Fibroblast of skin of scalp (primary cell): ENCODE measurements at regions not wholly inside any gene's neighbourhood (a gene's known extent, or its start where the extent isn't known, plus 50 kb on each side); places are given as distances from the start of the nearest gene placed in this dataset.
A peak's percentile ranks its signal among the peaks of the same experiment; 100 is the strongest.

Experiments used
- DNase-seq: peaks from one replicate; pipeline ENCODE4 v3.0.0-alpha.2; 2013

DNA sequence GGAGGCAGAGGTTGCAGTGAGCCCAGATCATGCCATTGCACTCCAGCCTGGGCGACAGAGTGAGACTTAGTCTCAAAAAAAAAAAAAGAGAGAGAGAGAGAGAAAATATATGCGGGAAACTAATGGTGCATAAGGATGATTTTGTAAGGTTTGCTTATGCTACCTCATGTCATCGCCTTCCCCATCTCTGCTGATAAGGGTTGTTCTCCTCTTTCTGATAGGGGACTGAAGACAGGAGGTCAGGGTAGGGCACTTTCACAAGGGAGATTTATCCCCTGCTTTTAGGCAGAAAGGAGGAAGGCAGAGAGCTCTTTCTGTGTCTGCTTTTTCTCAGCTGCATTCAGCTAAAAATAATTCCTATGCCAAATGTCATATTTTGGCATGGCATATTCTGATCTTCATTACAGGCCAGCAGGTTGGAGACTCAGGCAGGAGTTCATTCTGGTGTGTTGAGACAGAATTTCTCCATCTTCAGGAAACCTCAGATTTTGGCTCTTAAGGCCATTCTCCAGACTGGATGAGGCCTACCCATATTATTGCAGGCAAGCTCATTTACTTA lies 220.2 kb downstream of the AUH start:
- DNase-seq = no peak

DNA sequence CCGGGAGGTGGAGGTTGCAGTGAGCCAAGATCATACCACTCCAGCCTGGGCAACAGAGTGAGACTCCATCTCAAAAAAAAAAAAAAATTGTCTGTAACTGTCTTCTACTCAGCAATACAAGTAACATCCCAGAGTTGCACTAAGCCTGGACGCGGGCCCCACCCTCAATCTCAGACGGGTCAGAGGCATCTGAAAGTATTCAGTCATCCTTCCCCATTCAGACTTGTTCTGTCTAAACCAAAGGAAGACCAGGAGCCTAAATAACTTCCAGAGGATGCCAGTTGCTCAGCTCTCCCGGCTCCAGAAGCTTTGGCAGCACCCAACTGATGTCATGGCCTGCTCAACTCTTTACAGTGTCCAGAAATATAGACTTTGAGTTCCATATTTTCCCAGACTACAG lies 218.6 kb downstream of the AUH start:
- no peak for DNase-seq

DNA sequence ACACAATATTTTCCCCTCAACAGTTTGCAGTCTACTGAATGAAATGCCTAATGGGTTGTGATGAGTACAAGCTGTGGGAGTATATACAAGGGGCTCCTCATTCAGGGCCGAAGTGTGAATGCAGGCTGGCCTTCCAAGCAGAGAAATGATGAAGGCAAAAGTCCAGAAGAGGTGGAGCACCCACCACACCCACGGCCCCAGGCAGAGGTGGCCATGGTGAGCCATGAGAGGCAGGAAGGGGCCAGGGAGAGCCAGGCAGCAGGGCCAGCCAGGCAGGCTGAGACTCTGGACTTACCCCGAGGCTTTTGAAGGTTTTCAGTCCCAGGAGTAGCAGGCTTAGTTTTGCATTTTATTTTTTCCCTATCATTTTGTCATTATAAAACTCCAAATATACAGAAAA lies 218.1 kb downstream of the AUH start:
- no peak for DNase-seq

DNA sequence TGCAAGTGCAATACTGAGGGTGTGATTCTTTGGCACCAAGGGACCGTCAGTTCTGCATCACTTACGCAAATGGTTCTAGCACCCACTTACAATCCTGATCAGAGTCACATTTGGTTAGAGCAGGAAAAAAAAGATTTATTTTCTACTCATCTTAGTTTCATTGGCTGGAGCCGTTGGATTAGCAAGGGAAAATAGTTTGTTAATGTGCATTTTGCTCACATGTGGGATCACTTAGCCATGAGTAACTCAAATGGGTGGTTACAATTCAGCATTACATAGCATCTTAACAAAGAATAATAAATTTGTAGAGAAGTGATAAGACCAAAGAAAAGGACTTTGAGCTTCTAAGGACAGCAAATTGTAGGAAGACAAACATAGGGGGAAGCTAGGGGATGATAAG lies 216.9 kb downstream of the AUH start:
- peak; percentile 60 for DNase-seq

DNA sequence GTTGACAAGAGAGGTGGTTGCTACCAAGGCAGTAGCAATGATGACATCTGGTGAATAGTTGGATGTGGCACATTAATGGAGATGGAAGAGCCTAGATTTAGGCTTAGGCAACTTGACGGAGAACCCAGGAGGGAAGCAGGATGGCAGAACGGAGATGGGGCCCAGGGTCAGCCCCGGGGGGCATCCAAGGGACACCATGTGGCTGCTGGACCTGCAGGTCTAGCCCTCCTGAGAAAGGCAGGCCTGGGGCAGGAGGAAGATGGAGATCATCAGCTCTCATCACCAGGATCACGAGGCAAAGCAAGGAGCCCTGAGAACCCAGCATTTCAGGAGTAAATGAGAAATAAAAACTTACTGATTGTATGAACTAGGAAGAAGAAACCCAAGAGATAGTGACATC lies 216.2 kb downstream of the AUH start:
- DNase-seq = no peak

DNA sequence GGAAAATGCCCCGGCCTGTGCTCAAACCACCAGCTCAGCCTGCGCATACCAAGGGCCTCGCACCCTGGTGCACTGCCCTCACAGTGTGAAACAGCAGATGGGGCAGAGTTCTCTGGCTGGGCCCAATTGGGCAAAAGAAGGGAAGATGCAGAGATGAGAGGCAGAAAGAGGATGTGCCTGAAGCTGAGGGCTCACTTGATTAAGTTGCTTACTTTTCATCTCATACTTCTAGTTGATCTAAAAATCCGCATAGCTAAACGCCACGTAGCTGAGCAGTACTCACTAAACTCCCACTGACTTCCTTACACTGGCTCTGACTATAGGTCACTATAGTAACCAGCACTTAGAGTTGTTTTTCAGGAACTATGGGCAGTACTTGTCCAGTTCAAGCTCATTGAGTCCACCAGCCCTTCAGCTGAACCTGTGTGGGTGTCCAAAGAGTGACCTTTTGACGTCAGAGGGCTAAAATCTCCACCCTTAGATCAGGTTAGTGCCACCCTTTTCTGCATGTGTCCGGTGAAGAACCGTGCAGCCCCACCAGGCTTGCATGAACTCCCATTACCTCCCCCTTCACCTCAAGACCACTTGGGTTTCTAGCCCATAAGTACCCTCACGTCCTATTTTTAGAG lies 215.2 kb downstream of the AUH start:
- no peak for DNase-seq

DNA sequence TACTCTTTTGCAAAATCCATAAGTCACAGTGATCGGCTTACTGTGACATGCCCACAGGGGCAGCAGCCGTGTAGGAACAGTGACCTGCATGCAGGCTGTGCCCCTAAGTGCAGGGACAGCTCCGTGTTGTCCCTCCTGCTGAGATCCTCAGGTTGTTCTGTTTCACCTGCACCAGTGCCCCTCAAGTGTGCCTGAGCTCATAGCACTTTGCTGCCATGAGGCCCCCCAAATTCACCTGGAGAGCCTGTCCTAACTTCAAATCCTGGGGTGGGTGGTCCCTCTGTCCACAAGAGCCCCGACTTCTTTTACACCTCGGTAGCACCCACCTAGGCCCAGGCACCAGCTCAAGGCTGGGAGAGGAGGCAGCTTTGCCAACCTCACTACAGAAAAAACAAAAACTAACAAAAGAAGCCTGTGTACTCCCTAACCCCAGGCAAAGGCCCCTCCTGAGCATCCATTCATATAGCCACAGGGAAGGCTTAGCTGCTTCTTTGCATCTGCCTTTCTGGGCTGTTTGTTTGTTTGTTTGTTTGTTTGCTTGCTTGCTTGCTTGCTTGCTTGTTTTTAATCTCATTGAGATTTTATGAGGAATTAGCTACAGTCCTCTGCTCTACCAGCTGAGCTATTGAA lies 214.5 kb downstream of the AUH start:
- DNase-seq = no peak

DNA sequence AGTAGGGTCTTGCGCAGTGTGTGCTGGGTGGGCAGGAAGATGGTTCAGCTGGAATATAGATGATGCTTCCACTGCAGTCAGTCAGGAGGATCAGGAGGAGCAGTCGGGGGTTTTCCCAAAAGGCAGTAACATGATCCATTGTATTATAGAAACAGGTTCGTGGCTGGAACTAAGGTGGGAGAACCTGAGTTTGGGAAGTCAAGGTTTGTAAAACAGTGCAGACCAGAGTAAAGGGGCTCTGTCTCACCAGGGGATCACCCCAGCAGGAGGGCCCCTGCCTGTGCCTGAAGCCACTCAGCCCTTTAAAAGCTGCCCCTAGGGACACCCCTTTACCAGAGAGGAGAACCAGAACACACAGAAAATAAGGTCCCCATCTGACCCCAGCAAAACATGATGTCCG lies 213.4 kb downstream of the AUH start:
- DNase-seq = no peak

DNA sequence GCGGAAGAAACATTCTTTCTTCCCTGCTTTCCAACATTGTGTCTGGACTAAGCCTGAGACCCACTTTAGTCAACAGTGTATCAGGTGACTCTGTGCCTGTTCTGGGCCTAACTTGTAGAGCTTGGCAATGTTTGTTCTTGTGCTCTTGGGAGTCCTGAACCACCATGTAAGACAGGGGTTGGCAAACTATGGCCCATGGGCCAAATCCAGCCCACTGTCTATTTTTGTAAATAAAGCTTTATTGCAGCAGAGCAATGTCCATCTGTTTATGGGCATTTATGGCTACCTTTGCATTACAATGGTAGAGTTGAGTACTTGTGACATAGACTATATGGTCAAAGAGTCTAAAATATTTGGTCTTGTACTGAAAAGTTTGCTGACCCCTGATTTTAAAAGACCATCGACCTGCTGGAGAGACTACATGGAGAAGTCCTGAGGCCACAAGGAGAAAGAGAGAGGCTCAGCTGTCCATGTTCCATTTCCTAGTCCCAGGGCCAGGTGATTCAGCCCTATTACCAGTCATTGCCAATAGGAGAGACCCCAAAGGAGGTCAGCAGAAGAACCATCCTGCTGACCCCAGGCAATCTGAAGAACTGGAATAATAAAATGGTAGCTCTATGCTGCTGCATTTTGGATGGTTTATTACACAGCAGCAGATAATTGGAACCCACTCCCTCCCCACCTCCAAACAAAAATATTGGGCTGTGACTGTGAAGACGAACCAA lies 211.3 kb downstream of the AUH start:
- DNase-seq = no peak

DNA sequence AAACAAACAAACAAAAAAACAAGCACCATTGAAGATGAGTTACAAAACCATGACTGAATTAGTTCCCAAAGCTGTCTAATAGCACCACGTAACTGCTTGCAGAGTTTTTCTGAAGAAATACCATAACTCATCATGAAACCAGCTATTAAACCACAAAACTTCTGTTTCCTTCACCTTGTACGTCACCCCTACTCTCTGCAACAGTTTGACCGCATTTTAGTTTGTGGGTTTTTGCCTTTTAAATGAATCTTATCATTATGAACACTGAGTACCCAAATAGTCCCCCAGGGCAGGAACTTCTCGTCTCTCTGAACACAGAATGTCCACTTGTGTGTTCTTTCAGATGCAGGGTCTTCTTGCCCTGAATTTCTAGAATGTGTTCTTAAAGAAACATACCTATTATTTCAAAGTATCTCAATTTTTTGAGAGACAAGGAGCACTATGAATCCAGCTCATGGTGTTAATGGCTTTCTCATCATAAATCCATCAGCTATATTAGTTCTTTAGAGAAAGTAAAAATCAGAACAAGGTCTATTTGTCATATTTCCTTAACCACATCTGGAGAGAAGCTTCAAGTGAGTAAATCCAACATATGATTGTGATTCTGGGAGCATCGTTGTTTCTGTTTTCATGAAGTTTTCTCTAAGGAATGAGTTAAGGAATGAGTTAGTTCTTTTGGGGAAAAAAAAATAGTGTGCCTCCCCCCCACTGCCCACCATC lies 210.6 kb downstream of the AUH start:
- DNase-seq = peak; percentile 92

DNA sequence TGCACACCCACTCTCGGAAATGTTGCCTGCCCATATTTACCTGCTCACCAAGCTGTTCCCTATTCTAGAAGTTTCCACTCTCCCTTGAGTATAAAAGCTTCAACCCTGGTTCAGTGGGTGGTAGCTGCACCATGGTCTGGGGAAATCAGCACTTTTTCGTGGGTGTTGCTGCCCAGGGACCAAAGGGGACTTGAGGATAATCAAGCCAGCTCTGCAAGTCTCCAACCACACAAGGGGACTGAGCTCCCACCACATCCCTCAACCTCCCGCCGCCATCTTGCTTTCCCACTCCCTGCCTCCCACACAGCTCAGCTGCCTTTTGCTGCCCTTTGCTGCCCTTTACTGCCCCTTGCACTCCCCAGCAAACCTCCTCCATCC lies 210.0 kb downstream of the AUH start:
- DNase-seq = no peak

DNA sequence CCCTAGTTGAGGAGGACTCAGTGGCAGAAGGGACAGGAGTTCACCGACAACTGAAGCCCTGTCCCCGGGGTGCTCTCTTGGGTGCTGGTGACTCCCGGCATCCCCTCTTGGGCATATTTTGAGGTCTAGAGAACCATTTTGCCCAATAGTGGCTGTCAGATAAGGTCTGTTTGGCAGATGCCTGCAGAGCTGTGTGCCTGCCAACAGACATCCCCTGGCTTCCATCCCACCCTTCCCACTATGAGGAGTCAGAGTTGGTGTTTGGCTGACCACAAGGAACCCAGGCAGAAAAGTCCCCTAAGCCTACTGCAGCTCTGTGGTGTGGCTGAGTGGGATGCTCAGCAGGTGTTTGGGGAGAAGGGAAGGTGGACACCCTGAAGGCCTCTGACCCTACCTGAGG lies 207.0 kb downstream of the AUH start:
- no peak for DNase-seq

DNA sequence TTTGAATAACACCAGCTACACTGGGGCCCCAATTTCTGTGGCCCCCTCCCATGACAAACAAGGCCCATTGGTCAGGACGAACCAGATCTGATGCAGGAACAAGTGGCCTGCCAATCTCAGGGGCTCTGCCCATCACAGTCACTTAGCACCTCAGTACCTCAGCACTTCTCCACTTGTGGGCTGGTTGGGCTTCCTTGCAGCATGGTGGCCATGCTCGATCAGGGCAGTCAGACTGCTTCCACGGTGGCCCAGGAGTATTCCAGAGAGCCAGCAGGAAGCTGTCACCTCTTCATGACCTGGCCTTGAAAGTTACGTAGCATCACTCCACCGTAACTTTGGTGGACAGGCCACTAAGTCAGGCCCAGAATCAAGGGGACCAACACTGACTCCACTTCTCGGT lies 206.5 kb downstream of the AUH start:
- no peak for DNase-seq

DNA sequence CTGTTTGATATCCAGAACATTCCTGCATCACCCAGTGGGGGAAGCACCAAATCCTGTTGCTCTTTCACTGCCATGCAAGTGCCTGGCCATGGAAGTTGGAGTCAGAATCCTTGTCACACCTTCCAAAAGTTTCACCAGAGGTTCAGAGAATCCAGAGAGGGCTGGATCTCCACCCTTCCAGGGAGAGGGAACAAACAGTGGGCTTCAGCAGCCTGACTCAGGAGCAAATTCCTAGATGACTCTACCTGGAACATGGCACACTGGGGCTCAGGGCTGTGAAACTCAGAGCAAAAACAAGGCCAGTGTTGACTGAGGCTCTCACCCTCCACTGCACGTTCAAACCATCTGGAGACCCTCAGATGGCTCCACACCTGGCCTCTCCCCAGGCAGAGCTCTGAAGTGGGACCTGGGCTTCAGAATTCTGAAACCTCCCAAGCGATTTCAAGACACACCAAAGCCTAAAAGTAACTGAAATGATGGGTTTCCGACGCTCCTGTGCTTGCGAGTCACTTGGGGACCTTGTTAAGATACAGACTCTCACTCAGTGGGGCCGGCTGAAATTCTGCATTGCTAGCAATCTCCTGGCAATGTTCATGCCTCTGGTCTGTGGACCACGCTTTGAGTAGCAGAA lies 205.9 kb downstream of the AUH start:
- DNase-seq = no peak

DNA sequence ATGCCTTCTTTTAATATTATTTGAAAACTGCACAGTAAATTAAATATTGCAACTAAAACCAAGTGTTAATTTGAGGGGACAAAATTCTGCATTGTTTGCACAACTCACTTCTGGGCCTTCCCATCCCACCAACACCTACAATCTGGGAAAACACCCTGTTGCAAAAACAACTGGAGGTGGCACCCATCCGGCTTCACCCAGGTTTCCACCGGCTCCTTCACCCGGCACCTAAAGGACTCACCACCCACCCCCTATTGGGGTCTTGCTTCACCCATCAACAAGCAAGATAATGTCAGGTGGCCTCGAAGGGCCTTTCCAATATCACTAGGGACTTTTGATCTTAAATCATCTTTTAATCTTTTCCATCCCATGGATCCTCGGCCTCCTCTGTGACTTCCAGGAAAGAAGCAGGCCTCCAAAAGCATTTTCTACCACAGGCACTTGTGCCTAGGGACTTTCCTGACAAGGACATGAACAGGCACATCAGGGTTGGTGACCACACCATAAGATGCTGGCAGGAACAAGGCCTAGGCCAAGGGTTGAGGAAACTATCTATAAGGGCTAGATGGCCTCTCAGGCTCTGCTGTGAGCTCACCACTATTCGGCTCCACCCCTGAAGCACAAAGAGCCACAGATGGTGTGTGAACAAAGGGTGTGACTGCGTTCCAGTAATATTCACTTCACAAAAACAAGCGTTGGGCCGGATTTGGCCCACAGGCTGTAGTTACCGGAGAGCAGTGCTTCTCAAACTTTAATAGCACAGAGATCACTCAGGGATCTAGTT lies 205.1 kb downstream of the AUH start:
- no peak for DNase-seq

DNA sequence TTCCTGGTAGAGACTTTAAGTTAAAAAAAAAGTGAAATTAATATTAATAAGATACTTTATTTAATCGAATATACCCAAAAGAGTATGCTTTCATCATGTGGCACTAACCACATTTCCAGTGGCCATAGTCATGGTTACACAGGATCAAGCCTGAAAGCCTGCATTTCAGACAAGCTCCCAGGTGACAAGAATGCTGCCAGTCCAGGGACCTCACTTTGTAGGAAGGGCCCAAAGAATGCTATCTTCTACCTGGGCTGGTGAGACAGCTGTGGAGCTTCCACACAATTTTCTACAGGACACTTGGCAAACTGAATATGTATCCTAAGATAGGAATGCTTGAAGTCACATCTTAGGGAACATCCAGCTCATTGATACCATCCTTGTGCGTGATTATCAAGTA lies 203.8 kb downstream of the AUH start:
- DNase-seq = no peak

DNA sequence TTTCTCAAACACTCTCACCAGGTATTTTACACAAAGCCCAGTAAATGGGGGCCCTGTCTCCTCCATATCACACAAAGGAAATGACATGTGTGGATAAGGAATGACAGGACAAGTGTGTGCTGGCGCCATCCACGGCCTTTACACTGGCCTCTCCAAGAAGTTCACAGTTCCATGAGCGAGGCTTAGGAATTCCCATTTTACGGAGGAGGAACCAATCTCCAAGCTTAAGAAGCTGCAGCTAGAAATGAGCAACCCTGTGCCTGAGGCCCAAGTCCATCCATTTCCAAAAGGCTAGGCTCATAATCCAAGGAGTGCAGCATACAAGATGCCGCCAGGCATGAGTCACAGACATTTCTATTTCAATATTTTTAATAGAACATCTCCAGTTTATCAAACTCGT lies 203.4 kb downstream of the AUH start:
- no peak for DNase-seq

DNA sequence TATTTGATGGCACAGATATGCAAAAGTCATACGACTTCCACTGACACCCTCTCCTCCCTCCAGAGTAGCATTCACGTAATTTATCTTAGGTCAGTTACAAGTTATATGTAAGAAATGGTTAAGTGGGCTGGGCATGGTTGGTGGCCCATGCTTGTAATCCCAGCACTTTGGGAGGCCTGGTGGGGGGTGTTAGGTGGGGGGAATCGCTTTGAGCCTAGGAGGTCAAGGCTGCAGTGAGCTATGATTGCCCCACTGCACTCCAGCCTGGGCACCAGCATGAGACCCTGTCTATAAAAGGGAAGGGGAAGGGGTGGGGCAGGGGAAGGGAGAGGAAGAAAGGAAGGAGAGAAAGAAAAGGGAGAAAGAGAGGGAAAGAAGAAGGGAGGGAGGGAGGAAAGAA lies 202.8 kb downstream of the AUH start:
- DNase-seq = no peak

DNA sequence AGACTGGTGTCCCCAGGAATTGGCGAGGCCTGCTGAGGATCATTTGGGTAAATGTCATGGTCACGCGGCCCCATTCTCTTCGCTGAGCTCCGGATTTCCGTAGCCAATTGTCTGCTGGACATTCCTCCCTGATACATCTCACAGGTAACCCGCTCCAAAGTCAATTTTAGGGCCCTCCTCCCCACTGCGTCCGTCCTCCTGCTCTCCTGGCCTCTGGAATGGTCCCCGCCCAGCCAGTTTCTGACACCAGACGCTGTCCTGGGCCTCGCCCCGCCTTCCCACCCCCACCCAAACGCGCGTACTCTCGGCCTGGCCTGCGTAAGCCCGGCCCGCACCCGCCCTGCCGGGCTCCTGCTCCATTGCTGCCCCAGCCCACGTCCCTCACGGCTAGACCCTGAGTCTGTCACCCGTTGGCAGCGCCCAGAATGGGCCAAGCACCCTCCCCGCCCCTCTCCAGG lies 202.0 kb downstream of the AUH start:
- no peak for DNase-seq

DNA sequence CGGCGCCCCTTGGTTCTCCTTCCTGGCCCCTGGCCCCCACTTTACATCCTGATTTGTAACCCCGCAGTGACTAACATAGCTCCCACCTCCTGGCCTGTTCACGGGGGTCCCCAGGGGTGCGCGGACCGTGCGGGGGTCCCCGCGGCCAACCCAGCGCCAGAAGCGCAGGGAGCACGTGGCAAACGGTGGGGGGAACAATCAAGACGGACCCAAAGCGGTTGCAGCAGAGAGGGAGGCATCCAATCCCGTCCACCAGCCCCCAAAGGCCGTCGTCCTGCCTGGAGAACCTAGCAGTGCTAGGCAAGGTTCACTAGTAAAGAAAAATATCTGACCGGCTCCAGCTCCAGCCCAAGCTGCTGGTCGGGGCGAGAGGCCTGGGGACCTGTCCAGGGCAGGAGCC lies 201.5 kb downstream of the AUH start:
- no peak for DNase-seq

DNA sequence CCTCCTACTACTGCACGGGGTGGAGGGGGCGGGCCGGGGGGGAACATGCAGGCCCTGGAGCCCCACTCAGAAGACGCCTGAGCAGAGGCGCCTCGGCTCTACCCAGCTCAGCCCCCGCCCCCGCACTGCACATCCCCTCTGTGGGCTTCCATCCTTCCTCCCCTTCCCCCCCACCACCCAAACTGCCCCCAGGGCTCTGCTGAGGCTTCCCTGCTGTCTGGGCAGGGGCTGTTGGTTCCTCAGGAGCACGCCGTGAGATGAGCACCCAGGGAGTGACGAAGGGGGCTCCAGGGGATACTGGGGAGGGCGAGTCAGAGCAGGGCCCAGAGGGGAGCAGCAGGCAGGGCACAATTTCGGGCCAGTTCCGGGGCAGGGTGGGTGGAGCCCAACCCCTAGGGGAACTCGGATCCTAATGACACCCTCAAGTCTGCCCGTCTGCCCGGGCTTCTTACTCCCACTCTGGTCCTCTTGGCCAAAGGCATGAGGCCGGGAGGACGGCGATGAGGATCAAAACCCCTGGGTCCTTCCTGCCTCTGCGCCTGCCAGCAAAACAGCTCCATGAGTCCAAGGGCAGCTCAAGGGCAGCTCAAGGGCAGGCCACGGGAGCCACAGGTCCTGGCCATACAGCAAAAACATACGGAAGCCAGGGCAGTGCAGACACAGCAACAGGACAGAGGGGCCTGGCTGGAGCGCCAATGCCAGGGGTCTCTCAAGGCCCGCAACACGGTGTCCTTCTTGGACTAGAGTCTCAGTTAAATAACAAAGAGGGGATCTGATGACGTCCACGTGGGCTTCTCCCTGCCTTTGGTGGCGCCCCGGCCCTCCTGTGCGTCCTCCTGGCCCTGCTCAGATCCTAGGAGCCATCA lies 200.9 kb downstream of the AUH start:
- DNase-seq = no peak
